ENCODE measurements at regions not wholly inside any gene's neighbourhood (a gene's known extent, or its start where the extent isn't known, plus 50 kb on each side); places are given as distances from the start of the nearest gene placed in this dataset.

GRCh38 chr9:3629495-3629894 is 103.7 kb upstream of the RFX3 start:
- H3K27me3 ChIP-seq (ENCODE audit: insufficient read depth, low read length), result no peaks in the 10 kb centered on the region
- no peak for TF ChIP-seq JUND (IDR thresholded peaks at IDR 0.05)
- TF ChIP-seq SRF (IDR thresholded peaks at IDR 0.05; ENCODE audit: low read depth), result no peak
- no peak for TF ChIP-seq ZFX (IDR thresholded peaks at IDR 0.05)
- TF ChIP-seq CEBPB (IDR thresholded peaks at IDR 0.05; ENCODE audit: low read depth), result no peak
- TF ChIP-seq TCF7L2 (IDR thresholded peaks at IDR 0.05; ENCODE audit: borderline replicate concordance, extremely low read depth, insufficient read depth, insufficient read length), result no peak
- no peak for TF ChIP-seq REST (IDR thresholded peaks at IDR 0.05; ENCODE audit: low read depth)
- TF ChIP-seq EZH2 (IDR thresholded peaks at IDR 0.05), result no peak
- no peak for TF ChIP-seq ZBTB33 (IDR thresholded peaks at IDR 0.05; ENCODE audit: extremely low read depth, insufficient replicate concordance, low read length)
- no peak for TF ChIP-seq CBX3 (IDR thresholded peaks at IDR 0.05; ENCODE audit: low read depth)
- TF ChIP-seq FOSL1 (IDR thresholded peaks at IDR 0.05; ENCODE audit: low read depth), result no peak
- no peak for TF ChIP-seq POLR2A (IDR thresholded peaks at IDR 0.05; ENCODE audit: borderline replicate concordance, extremely low read depth, insufficient read depth, insufficient read length)
- no peak for TF ChIP-seq CTCF (IDR thresholded peaks at IDR 0.05 in 2 of 3, conservative IDR thresholded peaks at IDR 0.05 in 1 of 3; ENCODE audit: borderline replicate concordance in 1 of 3, insufficient read depth in 1 of 3, low read depth in 2 of 3, low read length in 2 of 3)
- no peak for TF ChIP-seq SIN3A (IDR thresholded peaks at IDR 0.05; ENCODE audit: low read depth)
- TF ChIP-seq ZNF274 (IDR thresholded peaks at IDR 0.05; ENCODE audit: low read depth, low read length), result no peak
- no peak for TF ChIP-seq POLR2AphosphoS5 (IDR thresholded peaks at IDR 0.05; ENCODE audit: low read depth, low read length)
- TF ChIP-seq SP1 (IDR thresholded peaks at IDR 0.05; ENCODE audit: low read depth), result no peak
- no peak for TF ChIP-seq ATF3 (IDR thresholded peaks at IDR 0.05)
- H2AFZ ChIP-seq (ENCODE audit: low read depth, low read length, poor library complexity, severe bottlenecking), result no peak overlapping the region
- ChIA-PET RAD21 (ENCODE audit: low non-redundant PET in 1 of 2, low total read pairs in 2 of 2, uncharacterized antibody in 2 of 2, unreplicated experiment in 2 of 2) (no interaction called here), CTCF (no interaction called here), POLR2A (no interaction called here)
- H3K4me3 ChIP-seq (replicated peaks in 1 of 2; ENCODE audit: low read depth in 1 of 2, low read length in 2 of 2), result no peak overlapping the region
- intact Hi-C loops (cut with micrococcal nuclease), result no loop called here
- H3K4me2 ChIP-seq (ENCODE audit: low read length), result no peak overlapping the region
- no peak for DNase-seq (ENCODE audit: low read depth, low spot score)
- H3K36me3 ChIP-seq (ENCODE audit: control insufficient read depth in 1 of 2, insufficient read depth in 2 of 2, low read length in 2 of 2), result no peaks in the 10 kb centered on the region
- ATAC-seq, result no peak
- H3K79me2 ChIP-seq (ENCODE audit: insufficient read depth, low read length), result no peaks in the 10 kb centered on the region
- no peak overlapping the region for H3K9ac ChIP-seq (ENCODE audit: low read length)
- no peaks in the 10 kb centered on the region for H4K20me1 ChIP-seq (ENCODE audit: insufficient read depth)
- H3K27ac ChIP-seq (ENCODE audit: low read depth, low read length), result no peak overlapping the region
- no peaks in the 10 kb centered on the region for H3K4me1 ChIP-seq (ENCODE audit: control insufficient read depth in 1 of 2, insufficient read depth in 2 of 2, low read length in 2 of 2)
- no peaks in the 10 kb centered on the region for H3K9me2 ChIP-seq (ENCODE audit: insufficient read depth)
- BruUV-seq (replicated peaks), result no TSS peak
- no peaks in the 10 kb centered on the region for H3K9me3 ChIP-seq (ENCODE audit: control insufficient read depth in 1 of 2, insufficient read depth in 1 of 2, low read depth in 1 of 2, low read length in 2 of 2)
